Retinal pigment epithelial cell (primary cell): ENCODE measurements at regions not wholly inside any gene's neighbourhood (a gene's known extent, or its start where the extent isn't known, plus 50 kb on each side); places are given as distances from the start of the nearest gene placed in this dataset.
"Not testable (repeated sequence)": the region's sequence is repeated elsewhere in the genome, so short reads cannot be mapped to it uniquely, and the experiment has no call there.

Experiments
- DNase-seq: peaks from one replicate; pipeline ENCODE4 v3.0.0-alpha.2; 2010; ENCODE audit warnings: low read depth
- H3K4me3 ChIP-seq: 2 replicates; pipeline ENCODE4 v1.5.1; 2011; ENCODE audit warnings: mild to moderate bottlenecking, low read length, control low read depth, moderate library complexity
- TF ChIP-seq, protein P1 (sequence below): conservative IDR thresholded peaks from 2 replicates; pipeline ENCODE4 v1.5.1; 2011; ENCODE audit warnings: low read depth, low read length, control low read depth, inconsistent platforms

DNA sequence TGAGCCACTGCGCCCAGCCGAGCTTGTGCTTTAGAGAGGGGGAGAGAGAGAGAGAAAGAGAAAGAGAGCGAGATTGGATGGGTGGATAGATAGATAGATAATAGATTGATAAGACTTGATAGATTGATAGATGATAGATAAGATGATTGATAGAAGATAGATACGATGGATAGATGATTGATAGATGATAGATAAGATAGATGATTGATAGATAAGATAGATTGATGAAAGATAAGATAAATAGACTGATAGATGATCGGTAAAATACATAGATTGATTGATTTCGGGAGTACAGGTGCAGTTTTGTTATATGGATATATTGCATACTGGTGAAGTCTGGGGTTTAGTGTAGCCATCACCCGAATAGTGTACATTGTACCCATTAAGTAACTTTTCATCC, 65.9 kb downstream of the SPRING1 start:
- DNase-seq, result no peak
- H3K4me3 ChIP-seq, result no peak overlapping the region
- TF ChIP-seq, protein P1, sequence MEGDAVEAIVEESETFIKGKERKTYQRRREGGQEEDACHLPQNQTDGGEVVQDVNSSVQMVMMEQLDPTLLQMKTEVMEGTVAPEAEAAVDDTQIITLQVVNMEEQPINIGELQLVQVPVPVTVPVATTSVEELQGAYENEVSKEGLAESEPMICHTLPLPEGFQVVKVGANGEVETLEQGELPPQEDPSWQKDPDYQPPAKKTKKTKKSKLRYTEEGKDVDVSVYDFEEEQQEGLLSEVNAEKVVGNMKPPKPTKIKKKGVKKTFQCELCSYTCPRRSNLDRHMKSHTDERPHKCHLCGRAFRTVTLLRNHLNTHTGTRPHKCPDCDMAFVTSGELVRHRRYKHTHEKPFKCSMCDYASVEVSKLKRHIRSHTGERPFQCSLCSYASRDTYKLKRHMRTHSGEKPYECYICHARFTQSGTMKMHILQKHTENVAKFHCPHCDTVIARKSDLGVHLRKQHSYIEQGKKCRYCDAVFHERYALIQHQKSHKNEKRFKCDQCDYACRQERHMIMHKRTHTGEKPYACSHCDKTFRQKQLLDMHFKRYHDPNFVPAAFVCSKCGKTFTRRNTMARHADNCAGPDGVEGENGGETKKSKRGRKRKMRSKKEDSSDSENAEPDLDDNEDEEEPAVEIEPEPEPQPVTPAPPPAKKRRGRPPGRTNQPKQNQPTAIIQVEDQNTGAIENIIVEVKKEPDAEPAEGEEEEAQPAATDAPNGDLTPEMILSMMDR, result no peak

DNA sequence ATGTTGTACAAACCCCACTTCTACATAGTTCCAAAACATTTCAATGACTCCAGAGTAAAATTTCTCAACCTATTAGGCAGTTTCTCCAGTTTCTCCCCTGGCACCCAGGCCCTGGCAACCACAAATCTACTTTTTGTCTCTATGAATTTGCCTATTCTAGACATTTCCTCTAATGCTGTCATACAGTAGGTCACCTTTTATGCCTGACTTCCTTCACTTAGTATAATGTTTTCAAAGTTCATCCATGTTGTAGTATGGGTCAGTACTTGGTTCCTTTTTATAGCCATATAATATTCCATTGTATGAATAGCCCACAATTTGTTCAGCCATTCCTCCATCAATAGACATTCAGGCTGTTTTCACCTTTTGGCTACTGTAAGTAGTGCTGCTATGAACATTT, 67.0 kb downstream of the SPRING1 start:
- TF ChIP-seq, protein P1, result no peak
- H3K4me3 ChIP-seq, result no peak overlapping the region
- DNase-seq, result no peak

DNA sequence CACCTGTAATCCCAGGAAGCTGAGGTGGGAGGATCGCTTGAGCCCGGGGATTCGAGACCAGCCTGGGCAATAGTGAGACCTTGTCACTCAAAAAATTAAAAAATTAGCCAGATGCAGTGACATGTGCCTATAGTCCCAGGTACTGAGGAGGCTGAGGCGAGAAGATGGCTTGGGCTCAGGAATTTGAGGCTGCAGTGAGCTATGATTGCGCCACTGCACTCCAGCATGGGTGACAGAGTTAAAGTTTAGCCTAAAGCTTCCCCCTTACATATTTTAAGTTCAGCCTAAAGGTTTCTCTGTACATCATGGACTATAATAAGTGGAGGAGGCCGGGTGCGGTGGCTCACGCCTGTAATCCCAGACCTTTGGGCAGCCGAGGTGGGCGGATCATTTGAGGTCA, 70.1 kb downstream of the SPRING1 start:
- no peak overlapping the region for H3K4me3 ChIP-seq
- no peak for DNase-seq
- TF ChIP-seq, protein P1, result no peak

DNA sequence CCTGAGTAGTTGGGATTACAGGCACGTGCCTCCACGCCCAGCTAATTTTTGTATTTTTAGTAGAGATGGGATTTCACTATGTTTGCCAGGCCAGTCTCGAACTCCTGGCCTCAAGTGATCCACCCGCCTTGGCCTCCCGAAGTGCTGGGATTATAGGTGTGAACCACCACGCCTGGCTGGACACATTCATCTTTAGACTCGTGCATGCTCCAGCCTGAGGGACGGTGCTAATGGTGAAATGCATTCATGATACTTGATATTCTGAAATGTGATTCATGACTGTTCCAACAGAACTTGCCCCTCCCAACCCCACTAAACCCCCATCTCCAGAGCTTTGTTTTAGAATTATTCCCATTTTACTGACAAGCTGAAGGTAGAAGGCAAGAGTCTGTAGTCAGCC, 71.0 kb downstream of the SPRING1 start:
- H3K4me3 ChIP-seq, DNase-seq: not testable (repeated sequence)

DNA sequence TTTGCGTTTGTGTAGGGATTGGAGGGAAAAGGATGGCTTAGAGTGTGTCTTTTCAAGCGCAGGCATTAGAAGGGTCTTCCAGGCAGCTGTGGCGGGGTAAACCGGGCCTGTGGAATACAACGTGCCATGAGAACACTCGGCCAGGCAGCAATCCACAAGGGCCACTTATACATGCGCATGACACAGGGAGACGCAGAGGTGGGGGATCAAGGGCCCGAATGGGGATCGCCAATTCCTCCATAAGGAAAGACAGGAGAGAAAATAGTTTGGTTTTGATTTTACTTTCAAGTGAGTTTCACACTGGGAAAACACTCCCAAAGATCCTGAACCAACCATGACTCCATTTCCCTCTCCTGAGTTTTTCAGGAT, 71.6 kb downstream of the SPRING1 start:
- H3K4me3 ChIP-seq, result no peak overlapping the region
- no peak for DNase-seq
- TF ChIP-seq, protein P1, result no peak

DNA sequence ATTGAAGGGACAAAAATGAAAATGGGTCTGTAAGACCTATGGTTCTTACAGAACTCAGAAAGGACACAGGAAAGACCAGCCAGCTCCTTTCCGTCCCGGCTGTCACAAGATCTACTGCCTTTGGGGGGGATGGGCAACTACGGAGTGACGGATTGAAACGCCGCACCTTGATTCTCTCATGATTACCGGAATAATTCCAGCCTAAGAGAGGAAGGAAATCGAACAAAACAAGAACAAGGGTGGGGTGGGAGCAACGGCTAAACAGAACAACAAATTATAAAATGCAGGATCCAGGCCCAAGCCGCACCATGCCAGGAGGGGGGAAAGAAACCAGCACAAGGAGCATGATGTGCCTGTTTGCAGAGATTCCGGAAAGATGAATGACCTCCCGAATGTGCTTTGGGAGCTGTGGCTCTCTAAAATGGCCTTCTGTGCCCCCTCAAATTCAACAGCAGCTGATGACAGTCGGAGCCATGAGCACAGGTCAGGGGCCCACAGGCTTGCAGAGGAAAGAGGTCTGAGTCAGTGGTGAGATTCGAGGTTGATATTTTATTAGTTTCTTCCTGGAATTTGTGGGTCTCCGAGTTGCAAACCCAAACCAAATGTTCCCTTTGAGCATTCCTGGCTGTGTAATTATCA, 72.1 kb downstream of the SPRING1 start:
- H3K4me3 ChIP-seq, result no peak overlapping the region
- DNase-seq, result no peak
- TF ChIP-seq, protein P1, result no peak

DNA sequence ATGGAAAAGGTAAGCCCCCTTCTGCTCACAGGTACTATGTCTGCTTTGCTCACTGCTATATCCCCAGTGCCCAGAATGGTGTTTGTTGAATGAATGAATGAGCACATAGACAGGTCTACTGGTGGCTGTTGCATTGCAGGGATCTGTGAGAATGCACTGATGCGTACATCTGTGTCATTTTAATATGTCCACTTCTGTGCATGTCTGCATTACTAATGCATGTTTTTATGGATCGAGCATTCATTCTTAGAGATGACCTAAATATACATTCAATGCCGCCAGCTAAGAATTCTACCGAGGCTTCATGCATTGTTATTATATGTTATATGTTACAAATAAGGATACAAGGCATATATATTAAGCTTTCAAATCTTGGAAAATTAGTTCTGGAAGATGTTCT, 73.8 kb downstream of the SPRING1 start:
- no peak overlapping the region for H3K4me3 ChIP-seq
- no peak for DNase-seq
- TF ChIP-seq, protein P1, result no peak
